ENCODE measurements at regions not wholly inside any gene's neighbourhood (a gene's known extent, or its start where the extent isn't known, plus 50 kb on each side); places are given as distances from the start of the nearest gene placed in this dataset.
"Not testable (repeated sequence)": the region's sequence is repeated elsewhere in the genome, so short reads cannot be mapped to it uniquely, and the experiment has no call there.

- no peak overlapping the region for H3K4me2 ChIP-seq (ENCODE audit: low read length)
Observed at GRCh38 chr21:24444736-24445135, 1162.5 kb downstream of the MRPL39 start.

DNA sequence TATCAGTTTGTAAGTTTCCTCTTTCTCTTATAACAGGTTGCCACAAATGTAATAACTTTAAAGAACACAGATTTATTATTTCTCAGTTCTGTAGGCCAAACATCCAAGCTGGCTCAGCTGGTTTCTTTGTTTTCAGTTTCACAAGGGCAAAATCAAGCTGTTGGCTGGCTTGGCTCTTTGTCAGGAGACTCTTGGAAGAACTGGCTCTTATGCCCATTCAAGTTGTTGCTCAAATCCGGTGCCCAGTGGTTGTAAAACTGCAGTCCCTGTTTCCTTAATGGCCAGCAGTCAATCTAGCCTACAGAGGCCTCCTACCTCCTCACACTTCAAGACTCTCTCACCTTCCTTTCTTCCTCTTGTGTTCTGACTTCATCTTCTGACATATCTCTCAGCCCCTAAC, 1171.0 kb downstream of the MRPL39 start:
- Histone ChIP-seq H3K4me3 (ENCODE audit: low read length) (no peak overlapping the region), H3K9ac (ENCODE audit: low read depth, low read length) (no peak overlapping the region), H3K9me3 (replicated peaks; ENCODE audit: low read length) (no peaks in the 10 kb centered on the region), H3K27me3 (ENCODE audit: control insufficient read depth, insufficient read depth, low read length) (no peaks in the 10 kb centered on the region), H3K36me3 (ENCODE audit: insufficient read depth, low read length) (no peaks in the 10 kb centered on the region), H3K4me2 (ENCODE audit: low read length) (no peak overlapping the region), H3K4me1 (ENCODE audit: control insufficient read depth, insufficient read depth, low read length) (no peaks in the 10 kb centered on the region)

More at GRCh38 chr21:24444736-24445135, 1162.5 kb downstream of the MRPL39 start:
- no peaks in the 10 kb centered on the region for H3K4me1 ChIP-seq (ENCODE audit: control insufficient read depth, insufficient read depth, low read length)
- no peak overlapping the region for H3K4me3 ChIP-seq (ENCODE audit: low read length)
- H3K36me3 ChIP-seq (ENCODE audit: insufficient read depth, low read length): no peaks in the 10 kb centered on the region
- H3K9ac ChIP-seq (ENCODE audit: low read depth, low read length): no peak overlapping the region
- H3K9me3 ChIP-seq (replicated peaks; ENCODE audit: low read length): no peaks in the 10 kb centered on the region
- no peaks in the 10 kb centered on the region for H3K27me3 ChIP-seq (ENCODE audit: control insufficient read depth, insufficient read depth, low read length)

- no peaks in the 10 kb centered on the region for H3K9me3 ChIP-seq (replicated peaks; ENCODE audit: low read length)
- H3K4me2 ChIP-seq (ENCODE audit: low read length): peak overlapping the region; percentile 50
- H3K4me3 ChIP-seq (ENCODE audit: low read length): no peak overlapping the region
- H3K4me1 ChIP-seq (ENCODE audit: control insufficient read depth, insufficient read depth, low read length): no peaks in the 10 kb centered on the region
- no peaks in the 10 kb centered on the region for H3K36me3 ChIP-seq (ENCODE audit: insufficient read depth, low read length)
- no peak overlapping the region for H3K9ac ChIP-seq (ENCODE audit: low read depth, low read length)
- no peaks in the 10 kb centered on the region for H3K27me3 ChIP-seq (ENCODE audit: control insufficient read depth, insufficient read depth, low read length)
Observed at GRCh38 chr21:24428591-24429199, 1178.6 kb downstream of the MRPL39 start.

- H3K9me3 ChIP-seq (replicated peaks; ENCODE audit: low read length): no peaks in the 10 kb centered on the region
- H3K4me1 ChIP-seq (ENCODE audit: control insufficient read depth, insufficient read depth, low read length): no peaks in the 10 kb centered on the region
- no peaks in the 10 kb centered on the region for H3K36me3 ChIP-seq (ENCODE audit: insufficient read depth, low read length)
- no peak overlapping the region for H3K9ac ChIP-seq (ENCODE audit: low read depth, low read length)
- no peak overlapping the region for H3K4me3 ChIP-seq (ENCODE audit: low read length)
- H3K27me3 ChIP-seq (ENCODE audit: control insufficient read depth, insufficient read depth, low read length): no peaks in the 10 kb centered on the region
- H3K4me2 ChIP-seq (ENCODE audit: low read length): no peak overlapping the region
Observed at GRCh38 chr21:24424776-24425175, 1182.5 kb downstream of the MRPL39 start.

- no peaks in the 10 kb centered on the region for H3K36me3 ChIP-seq (ENCODE audit: insufficient read depth, low read length)
- no peaks in the 10 kb centered on the region for H3K4me1 ChIP-seq (ENCODE audit: control insufficient read depth, insufficient read depth, low read length)
- no peak overlapping the region for H3K4me3 ChIP-seq (ENCODE audit: low read length)
- peaks cover 4% of the 10 kb centered on the region for H3K9me3 ChIP-seq (replicated peaks; ENCODE audit: low read length)
- H3K4me2 ChIP-seq (ENCODE audit: low read length): no peak overlapping the region
- H3K27me3 ChIP-seq (ENCODE audit: control insufficient read depth, insufficient read depth, low read length): no peaks in the 10 kb centered on the region
- no peak overlapping the region for H3K9ac ChIP-seq (ENCODE audit: low read depth, low read length)
Observed at GRCh38 chr21:24423546-24423945, 1183.7 kb downstream of the MRPL39 start.

- Histone ChIP-seq H3K4me3 (ENCODE audit: low read length) (no peak overlapping the region), H3K36me3 (ENCODE audit: insufficient read depth, low read length) (no peaks in the 10 kb centered on the region)
Observed at GRCh38 chr21:24420689-24421088, 1186.6 kb downstream of the MRPL39 start.

DNA sequence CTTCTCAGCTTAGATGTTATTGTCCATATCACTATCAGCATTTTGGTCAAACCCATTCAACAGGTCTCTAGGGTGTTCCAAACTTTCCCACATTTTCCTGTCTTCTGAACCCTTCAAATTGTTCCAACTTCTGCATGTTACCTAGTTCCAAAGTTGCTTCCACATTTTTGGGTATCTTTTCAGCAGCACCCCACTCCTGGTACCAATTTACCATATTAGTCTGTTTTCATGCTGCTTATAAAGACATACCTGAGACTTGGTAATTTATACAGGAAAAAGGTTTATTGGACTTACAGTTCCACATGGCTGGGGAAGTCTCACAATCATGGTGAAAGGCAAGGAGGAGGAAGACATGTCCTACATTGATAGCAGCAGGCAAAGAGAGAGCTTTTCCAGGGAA, 1187.6 kb downstream of the MRPL39 start:
- H3K4me3 ChIP-seq (ENCODE audit: low read length); H3K36me3 ChIP-seq (ENCODE audit: insufficient read depth, low read length); H3K9ac ChIP-seq (ENCODE audit: low read depth, low read length); H3K9me3 ChIP-seq (replicated peaks; ENCODE audit: low read length); H3K4me2 ChIP-seq (ENCODE audit: low read length); H3K4me1 ChIP-seq (ENCODE audit: control insufficient read depth, insufficient read depth, low read length); H3K27me3 ChIP-seq (ENCODE audit: control insufficient read depth, insufficient read depth, low read length): not testable (repeated sequence)

More at GRCh38 chr21:24420689-24421088, 1186.6 kb downstream of the MRPL39 start:
- Histone ChIP-seq H3K9me3 (replicated peaks; ENCODE audit: low read length) (peaks cover 4% of the 10 kb centered on the region), H3K4me1 (ENCODE audit: control insufficient read depth, insufficient read depth, low read length) (no peaks in the 10 kb centered on the region), H3K9ac (ENCODE audit: low read depth, low read length) (no peak overlapping the region), H3K4me2 (ENCODE audit: low read length) (no peak overlapping the region), H3K27me3 (ENCODE audit: control insufficient read depth, insufficient read depth, low read length) (no peaks in the 10 kb centered on the region)

GRCh38 chr21:24418671-24419070, 1188.6 kb downstream of the MRPL39 start:
- no peak overlapping the region for H3K4me2 ChIP-seq (ENCODE audit: low read length)
- H3K9me3 ChIP-seq (replicated peaks; ENCODE audit: low read length): peaks cover 4% of the 10 kb centered on the region
- no peaks in the 10 kb centered on the region for H3K36me3 ChIP-seq (ENCODE audit: insufficient read depth, low read length)
- H3K4me1 ChIP-seq (ENCODE audit: control insufficient read depth, insufficient read depth, low read length): no peaks in the 10 kb centered on the region
- H3K4me3 ChIP-seq (ENCODE audit: low read length): no peak overlapping the region
- no peaks in the 10 kb centered on the region for H3K27me3 ChIP-seq (ENCODE audit: control insufficient read depth, insufficient read depth, low read length)
- H3K9ac ChIP-seq (ENCODE audit: low read depth, low read length): no peak overlapping the region

DNA sequence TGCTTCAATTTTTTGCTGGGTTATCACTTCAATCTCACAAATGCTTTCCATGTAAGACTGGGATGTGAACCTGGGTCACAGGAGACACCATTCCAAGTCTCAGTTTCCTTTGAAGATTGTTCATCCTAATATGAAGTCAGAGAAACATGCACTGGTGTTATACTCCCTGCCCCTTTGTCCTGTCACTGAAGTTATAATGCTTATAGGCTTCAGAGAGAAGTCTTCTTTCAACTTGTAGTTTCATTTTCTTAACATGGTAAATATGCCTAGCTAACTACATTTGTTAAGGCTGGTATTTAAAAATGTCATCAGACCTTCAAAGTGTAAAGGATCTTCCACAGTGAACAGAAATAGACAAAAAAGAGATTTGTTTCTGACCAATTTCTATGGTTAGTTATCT, 1195.9 kb downstream of the MRPL39 start:
- Histone ChIP-seq H3K9ac (ENCODE audit: low read depth, low read length) (no peak overlapping the region), H3K4me2 (ENCODE audit: low read length) (no peak overlapping the region), H3K4me3 (ENCODE audit: low read length) (no peak overlapping the region), H3K9me3 (replicated peaks; ENCODE audit: low read length) (no peaks in the 10 kb centered on the region), H3K4me1 (ENCODE audit: control insufficient read depth, insufficient read depth, low read length) (no peaks in the 10 kb centered on the region), H3K27me3 (ENCODE audit: control insufficient read depth, insufficient read depth, low read length) (no peaks in the 10 kb centered on the region), H3K36me3 (ENCODE audit: insufficient read depth, low read length) (no peaks in the 10 kb centered on the region)

GRCh38 chr21:24403221-24403620, 1204.1 kb downstream of the MRPL39 start:
- no peaks in the 10 kb centered on the region for H3K36me3 ChIP-seq (ENCODE audit: insufficient read depth, low read length)
- no peak overlapping the region for H3K4me2 ChIP-seq (ENCODE audit: low read length)
- no peak overlapping the region for H3K4me3 ChIP-seq (ENCODE audit: low read length)
- H3K9ac ChIP-seq (ENCODE audit: low read depth, low read length): no peak overlapping the region
- no peaks in the 10 kb centered on the region for H3K4me1 ChIP-seq (ENCODE audit: control insufficient read depth, insufficient read depth, low read length)
- H3K27me3 ChIP-seq (ENCODE audit: control insufficient read depth, insufficient read depth, low read length): no peaks in the 10 kb centered on the region
- no peaks in the 10 kb centered on the region for H3K9me3 ChIP-seq (replicated peaks; ENCODE audit: low read length)

DNA sequence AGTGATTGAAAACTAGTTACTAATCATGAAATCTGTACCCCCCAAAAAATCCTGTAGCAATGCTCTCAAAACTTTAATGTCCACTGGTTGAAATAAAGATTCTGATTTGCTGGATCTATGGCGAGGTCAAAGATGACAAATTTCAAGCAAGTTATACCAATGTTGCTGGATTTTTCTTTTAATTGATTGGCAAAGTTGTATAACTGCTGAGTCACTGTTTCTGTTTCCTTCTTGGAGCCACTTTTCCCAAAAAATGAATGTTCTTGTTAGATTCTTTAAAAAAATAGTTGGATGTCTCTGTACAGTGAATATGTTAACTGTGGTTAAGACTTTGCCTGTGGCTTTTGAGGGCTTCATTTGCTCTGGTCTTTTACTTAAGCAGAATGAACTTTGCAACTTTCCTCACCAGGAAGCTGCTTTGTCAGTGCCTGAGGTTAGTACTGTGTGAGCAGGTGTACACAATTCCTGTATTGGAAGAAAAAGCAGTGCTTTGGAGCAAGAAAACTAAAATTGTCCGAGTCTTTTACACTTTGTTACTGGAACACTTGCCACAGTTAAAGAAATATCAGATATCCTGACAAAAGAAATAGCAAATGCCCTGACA, 1211.9 kb downstream of the MRPL39 start:
- Histone ChIP-seq H3K27me3 (ENCODE audit: control insufficient read depth, insufficient read depth, low read length) (no peaks in the 10 kb centered on the region), H3K9ac (ENCODE audit: low read depth, low read length) (no peak overlapping the region), H3K4me2 (ENCODE audit: low read length) (no peak overlapping the region), H3K36me3 (ENCODE audit: insufficient read depth, low read length) (no peaks in the 10 kb centered on the region), H3K4me1 (ENCODE audit: control insufficient read depth, insufficient read depth, low read length) (peaks cover 4% of the 10 kb centered on the region), H3K4me3 (ENCODE audit: low read length) (no peak overlapping the region), H3K9me3 (replicated peaks; ENCODE audit: low read length) (no peaks in the 10 kb centered on the region)

DNA sequence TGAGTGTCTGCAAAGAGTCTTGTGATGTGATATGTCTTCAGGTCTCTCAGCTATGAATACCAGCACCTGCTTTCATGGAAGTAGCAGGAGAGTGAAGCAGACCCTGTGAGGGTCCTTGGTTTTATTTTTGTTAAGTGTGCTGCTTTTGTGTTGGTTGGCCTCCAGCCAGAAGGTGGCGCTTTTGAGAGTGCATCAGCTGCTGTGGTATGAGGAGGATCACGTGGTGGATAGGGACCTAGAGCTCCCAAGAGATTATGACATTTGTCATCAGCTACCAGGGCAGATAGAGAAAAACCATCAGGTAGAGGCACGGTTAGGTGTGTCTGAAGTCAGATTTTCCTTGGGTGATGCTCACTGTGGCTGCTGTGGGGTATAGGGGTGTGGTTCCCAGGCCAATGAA, 1232.1 kb downstream of the MRPL39 start:
- Histone ChIP-seq H3K9ac (ENCODE audit: low read depth, low read length) (no peak overlapping the region), H3K4me2 (ENCODE audit: low read length) (no peak overlapping the region), H3K9me3 (replicated peaks; ENCODE audit: low read length) (no peaks in the 10 kb centered on the region), H3K4me3 (ENCODE audit: low read length) (no peak overlapping the region), H3K36me3 (ENCODE audit: insufficient read depth, low read length) (no peaks in the 10 kb centered on the region), H3K4me1 (ENCODE audit: control insufficient read depth, insufficient read depth, low read length) (no peaks in the 10 kb centered on the region), H3K27me3 (ENCODE audit: control insufficient read depth, insufficient read depth, low read length) (no peaks in the 10 kb centered on the region)
